Central memory CD8-positive, alpha-beta T cell (primary cell): ENCODE measurements at regions not wholly inside any gene's neighbourhood (a gene's known extent, or its start where the extent isn't known, plus 50 kb on each side); places are given as distances from the start of the nearest gene placed in this dataset.

Source experiments
- ATAC-seq: fragments of 150-1000 bp; cut with Tn5 transposase; replicated peaks from 2 replicates; pipeline ENCODE4 v1.10.0; 2022; ENCODE audit warnings: mild to moderate bottlenecking, moderate FRiP score, moderate number of reproducible peaks; ENCODE audit not compliant: poor library complexity, severe bottlenecking; ENCODE audit errors: extremely low read depth
- DNase-seq, 2 donors: peaks; one replicate each; pipeline ENCODE4 v3.0.0; 2021; ENCODE audit warnings: low spot score in 2 of 2
- H3K27ac Mint-ChIP-seq: one replicate; pipeline ENCODE4 v1.8.0; 2022; ENCODE audit warnings: low read depth, mild to moderate bottlenecking, moderate library complexity, mixed read lengths
- H3K27me3 Mint-ChIP-seq: one replicate; pipeline ENCODE4 v1.8.0; 2022; ENCODE audit warnings: mixed read lengths
- H3K36me3 Mint-ChIP-seq: one replicate; pipeline ENCODE4 v1.8.0; 2022; ENCODE audit warnings: mild to moderate bottlenecking, moderate library complexity, mixed read lengths; ENCODE audit not compliant: insufficient read depth
- H3K4me1 Mint-ChIP-seq: one replicate; pipeline ENCODE4 v1.8.0; 2022; ENCODE audit warnings: mixed read lengths
- H3K4me3 Mint-ChIP-seq: one replicate; pipeline ENCODE4 v1.8.0; 2022; ENCODE audit warnings: mild to moderate bottlenecking, moderate library complexity, mixed read lengths
- H3K9me3 Mint-ChIP-seq: one replicate; pipeline ENCODE4 v1.8.0; 2022; ENCODE audit warnings: mixed read lengths

- Mint-ChIP-seq H3K9me3 (no peaks in the 10 kb centered on the region), H3K36me3 (no peaks in the 10 kb centered on the region), H3K27ac (no peak overlapping the region), H3K27me3 (peaks cover 46% of the 10 kb centered on the region), H3K4me1 (no peaks in the 10 kb centered on the region), H3K4me3 (no peak overlapping the region)
- ATAC-seq (no peak), DNase-seq (no peak)
Measured at GRCh38 chr1:87523466-87523865, 194.8 kb downstream of the LMO4 start.

- H3K4me3 Mint-ChIP-seq: no peak overlapping the region
- H3K9me3 Mint-ChIP-seq: no peaks in the 10 kb centered on the region
- no peak overlapping the region for H3K27ac Mint-ChIP-seq
- DNase-seq: no peak
- H3K27me3 Mint-ChIP-seq: peaks cover 46% of the 10 kb centered on the region
- H3K36me3 Mint-ChIP-seq: no peaks in the 10 kb centered on the region
- no peak for ATAC-seq
- H3K4me1 Mint-ChIP-seq: no peaks in the 10 kb centered on the region
Measured at GRCh38 chr1:87524021-87524754, 195.5 kb downstream of the LMO4 start.

- Mint-ChIP-seq H3K4me1 (no peaks in the 10 kb centered on the region), H3K36me3 (no peaks in the 10 kb centered on the region), H3K4me3 (no peak overlapping the region), H3K9me3 (no peaks in the 10 kb centered on the region), H3K27ac (no peak overlapping the region), H3K27me3 (peaks cover 24% of the 10 kb centered on the region)
- no peak for ATAC-seq
- DNase-seq: no peak
Measured at GRCh38 chr1:87528754-87529517, 200.3 kb downstream of the LMO4 start.

GRCh38 chr1:87530042-87530807 lies 201.5 kb downstream of the LMO4 start:
- H3K27ac Mint-ChIP-seq: no peak overlapping the region
- DNase-seq: no peak
- ATAC-seq: no peak
- H3K4me3 Mint-ChIP-seq: no peak overlapping the region
- no peaks in the 10 kb centered on the region for H3K4me1 Mint-ChIP-seq
- no peaks in the 10 kb centered on the region for H3K9me3 Mint-ChIP-seq
- peaks cover 11% of the 10 kb centered on the region for H3K27me3 Mint-ChIP-seq
- no peaks in the 10 kb centered on the region for H3K36me3 Mint-ChIP-seq

GRCh38 chr1:87535551-87535950 lies 206.9 kb downstream of the LMO4 start:
- DNase-seq: no peak
- Mint-ChIP-seq H3K27me3 (peaks cover 9% of the 10 kb centered on the region), H3K27ac (no peak overlapping the region), H3K9me3 (no peaks in the 10 kb centered on the region), H3K4me1 (no peaks in the 10 kb centered on the region), H3K4me3 (no peak overlapping the region), H3K36me3 (no peaks in the 10 kb centered on the region)
- ATAC-seq: no peak

GRCh38 chr1:87539147-87539546 lies 210.5 kb downstream of the LMO4 start:
- Mint-ChIP-seq H3K36me3 (no peaks in the 10 kb centered on the region), H3K4me3 (no peak overlapping the region)
- ATAC-seq: no peak

GRCh38 chr1:87542697-87543096 lies 214.0 kb downstream of the LMO4 start:
- ATAC-seq (no peak), DNase-seq (no peak)
- Mint-ChIP-seq H3K27me3 (peaks cover 42% of the 10 kb centered on the region), H3K9me3 (peaks cover 40% of the 10 kb centered on the region), H3K36me3 (no peaks in the 10 kb centered on the region), H3K4me1 (no peaks in the 10 kb centered on the region), H3K4me3 (no peak overlapping the region), H3K27ac (no peak overlapping the region)

More at GRCh38 chr1:87539147-87539546, 210.5 kb downstream of the LMO4 start:
- Mint-ChIP-seq H3K9me3 (peaks cover 12% of the 10 kb centered on the region), H3K27ac (no peak overlapping the region), H3K27me3 (peaks cover 20% of the 10 kb centered on the region), H3K4me1 (no peaks in the 10 kb centered on the region)
- DNase-seq: no peak

- peaks cover 56% of the 10 kb centered on the region for H3K27me3 Mint-ChIP-seq
- no peaks in the 10 kb centered on the region for H3K36me3 Mint-ChIP-seq
- H3K4me1 Mint-ChIP-seq: no peaks in the 10 kb centered on the region
- no peak overlapping the region for H3K4me3 Mint-ChIP-seq
- DNase-seq: no peak
- ATAC-seq: no peak
- no peak overlapping the region for H3K27ac Mint-ChIP-seq
- H3K9me3 Mint-ChIP-seq: peaks cover 22% of the 10 kb centered on the region
Measured at GRCh38 chr1:87549738-87550137, 221.1 kb downstream of the LMO4 start.

- Mint-ChIP-seq H3K27me3 (peaks cover 50% of the 10 kb centered on the region), H3K4me1 (no peaks in the 10 kb centered on the region), H3K27ac (no peak overlapping the region), H3K36me3 (no peaks in the 10 kb centered on the region), H3K9me3 (no peaks in the 10 kb centered on the region), H3K4me3 (no peak overlapping the region)
- ATAC-seq (no peak), DNase-seq (no peak)
Measured at GRCh38 chr1:87553511-87553910, 224.8 kb downstream of the LMO4 start.

GRCh38 chr1:87555366-87555765 lies 226.7 kb downstream of the LMO4 start:
- ATAC-seq: no peak
- DNase-seq: no peak
- H3K27ac Mint-ChIP-seq: no peak overlapping the region
- H3K4me1 Mint-ChIP-seq: no peaks in the 10 kb centered on the region
- H3K9me3 Mint-ChIP-seq: no peaks in the 10 kb centered on the region
- H3K36me3 Mint-ChIP-seq: no peaks in the 10 kb centered on the region
- H3K4me3 Mint-ChIP-seq: no peak overlapping the region
- peaks cover 42% of the 10 kb centered on the region for H3K27me3 Mint-ChIP-seq

- ATAC-seq: no peak
Measured at GRCh38 chr1:87556326-87556725, 227.6 kb downstream of the LMO4 start.

GRCh38 chr1:87558921-87559320 lies 230.2 kb downstream of the LMO4 start:
- Mint-ChIP-seq H3K9me3 (no peaks in the 10 kb centered on the region), H3K27ac (no peak overlapping the region), H3K4me3 (no peak overlapping the region), H3K4me1 (no peaks in the 10 kb centered on the region), H3K27me3 (peaks cover 28% of the 10 kb centered on the region), H3K36me3 (no peaks in the 10 kb centered on the region)
- no peak for ATAC-seq
- no peak for DNase-seq

More at GRCh38 chr1:87556326-87556725, 227.6 kb downstream of the LMO4 start:
- Mint-ChIP-seq H3K9me3 (no peaks in the 10 kb centered on the region), H3K4me3 (no peak overlapping the region), H3K27ac (no peak overlapping the region), H3K27me3 (peaks cover 34% of the 10 kb centered on the region), H3K36me3 (no peaks in the 10 kb centered on the region), H3K4me1 (no peaks in the 10 kb centered on the region)
- no peak for DNase-seq
